Neural cell (in vitro differentiated cells): ENCODE measurements at regions not wholly inside any gene's neighbourhood (a gene's known extent, or its start where the extent isn't known, plus 50 kb on each side); places are given as distances from the start of the nearest gene placed in this dataset.
"Not testable (repeated sequence)": the region's sequence is repeated elsewhere in the genome, so short reads cannot be mapped to it uniquely, and the experiment has no call there.

Experiments
- H2AFZ ChIP-seq: fragments of 200-600, 300-800 bp; sonication (generic), shearing (Covaris generic); 2 replicates; pipeline ENCODE4 v1.6.0; 2014; ENCODE audit warnings: low read depth, mild to moderate bottlenecking, antibody characterized with exemption, low read length, moderate library complexity
- H3F3A ChIP-seq: fragments of 200-600 bp; shearing (Covaris generic); 2 replicates; pipeline ENCODE4 v1.6.1; 2016; ENCODE audit warnings: mild to moderate bottlenecking, moderate library complexity, mixed read lengths, antibody characterized with exemption, low read length; ENCODE audit not compliant: insufficient read depth, poor library complexity, severe bottlenecking
- H3K27ac ChIP-seq: fragments of 200-600, 300-800 bp; sonication (generic), shearing (Covaris generic); 2 replicates; pipeline ENCODE4 v1.5.1; 2014; ENCODE audit warnings: mild to moderate bottlenecking, low read length, moderate library complexity
- H3K27me3 ChIP-seq: fragments of 300-800, 200-600 bp; sonication (generic), shearing (Covaris generic); 2 replicates; pipeline ENCODE4 v1.6.0; 2014; ENCODE audit warnings: mild to moderate bottlenecking, low read depth, low read length, moderate library complexity; ENCODE audit not compliant: insufficient read depth
- H3K36me3 ChIP-seq: fragments of 300-800, 200-600 bp; sonication (generic), shearing (Covaris generic); 2 replicates; pipeline ENCODE4 v1.5.1; 2014; ENCODE audit warnings: mild to moderate bottlenecking, antibody characterized with exemption, low read length, moderate library complexity; ENCODE audit not compliant: insufficient read depth
- H3K4me2 ChIP-seq: fragments of 300-800, 200-600 bp; sonication (generic), shearing (Covaris generic); 2 replicates; pipeline ENCODE4 v1.6.0; 2014; ENCODE audit warnings: mild to moderate bottlenecking, low read length
- H3K4me3 ChIP-seq: fragments of 300-800, 200-600 bp; sonication (generic), shearing (Covaris generic); 2 replicates; pipeline ENCODE4 v1.5.1; 2014; ENCODE audit warnings: mild to moderate bottlenecking, low read length, moderate library complexity
- H3K79me2 ChIP-seq: fragments of 200-600 bp; shearing (Covaris generic); replicated peaks from 2 replicates; pipeline ENCODE4 v1.6.0; 2014; ENCODE audit warnings: mild to moderate bottlenecking, low read length, moderate library complexity; ENCODE audit not compliant: insufficient read depth
- H3K9ac ChIP-seq: fragments of 300-800, 200-600 bp; sonication (generic), shearing (Covaris generic); 2 replicates; pipeline ENCODE4 v1.6.1; 2016; ENCODE audit warnings: mild to moderate bottlenecking, low read length, mixed read lengths
- H3K9me2 ChIP-seq: fragments of 200-600 bp; shearing (Covaris generic); 2 replicates; pipeline ENCODE4 v1.6.1; 2016; ENCODE audit warnings: mild to moderate bottlenecking, low read length, mixed read lengths; ENCODE audit not compliant: insufficient read depth
- H3K9me3 ChIP-seq: fragments of 200-600, 300-800 bp; sonication (generic), shearing (Covaris generic); 2 replicates; pipeline ENCODE4 v1.6.1; 2016; ENCODE audit warnings: mild to moderate bottlenecking, mixed run types, low read length, moderate library complexity, mixed read lengths
- H4K20me1 ChIP-seq: fragments of 200-600 bp; shearing (Covaris generic); 2 replicates; pipeline ENCODE4 v1.6.1; 2016; ENCODE audit warnings: mild to moderate bottlenecking, mixed run types; ENCODE audit not compliant: insufficient read depth
- CTCF ChIP-seq: fragments of 450-650 bp; IDR thresholded peaks from 2 replicates; pipeline ENCODE4 v1.5.1; 2014; ENCODE audit warnings: antibody characterized with exemption, mild to moderate bottlenecking, moderate library complexity; ENCODE audit not compliant: poor library complexity, severe bottlenecking
- EP300 ChIP-seq: fragments of 450-650 bp; conservative IDR thresholded peaks from 2 replicates; pipeline ENCODE4 v1.6.1; 2014; ENCODE audit warnings: antibody characterized with exemption, mild to moderate bottlenecking, moderate library complexity; ENCODE audit not compliant: poor library complexity, severe bottlenecking
- EZH2 ChIP-seq: fragments of 200-600, 300-800 bp; shearing (Covaris generic), sonication (generic); IDR thresholded peaks from 2 replicates; pipeline ENCODE4 v1.6.1; 2014; ENCODE audit warnings: antibody characterized with exemption, low read length, borderline replicate concordance, mild to moderate bottlenecking; ENCODE audit not compliant: insufficient read depth, poor library complexity, severe bottlenecking
- MXI1 ChIP-seq: fragments of 450-650 bp; conservative IDR thresholded peaks from 2 replicates; pipeline ENCODE4 v1.6.1; 2014; ENCODE audit warnings: antibody characterized with exemption, mild to moderate bottlenecking; ENCODE audit not compliant: poor library complexity, severe bottlenecking
- POLR2AphosphoS5 ChIP-seq: IDR thresholded peaks from 2 replicates; pipeline ENCODE4 v1.6.1; 2012
- RAD21 ChIP-seq: fragments of 450-650 bp; conservative IDR thresholded peaks from 2 replicates; pipeline ENCODE4 v1.6.1; 2014; ENCODE audit warnings: antibody characterized with exemption, mild to moderate bottlenecking, moderate library complexity
- SMC3 ChIP-seq: fragments of 450-650 bp; conservative IDR thresholded peaks from 2 replicates; pipeline ENCODE4 v1.6.1; 2014; ENCODE audit warnings: antibody characterized with exemption, mild to moderate bottlenecking, moderate library complexity; ENCODE audit not compliant: poor library complexity
- TAF1 ChIP-seq: IDR thresholded peaks from 2 replicates; pipeline ENCODE4 v1.6.1; 2012; ENCODE audit warnings: low read depth
- TF ChIP-seq, protein P1 (sequence below): IDR thresholded peaks from 2 replicates; pipeline ENCODE4 v1.6.1; 2012; ENCODE audit warnings: borderline replicate concordance

DNA sequence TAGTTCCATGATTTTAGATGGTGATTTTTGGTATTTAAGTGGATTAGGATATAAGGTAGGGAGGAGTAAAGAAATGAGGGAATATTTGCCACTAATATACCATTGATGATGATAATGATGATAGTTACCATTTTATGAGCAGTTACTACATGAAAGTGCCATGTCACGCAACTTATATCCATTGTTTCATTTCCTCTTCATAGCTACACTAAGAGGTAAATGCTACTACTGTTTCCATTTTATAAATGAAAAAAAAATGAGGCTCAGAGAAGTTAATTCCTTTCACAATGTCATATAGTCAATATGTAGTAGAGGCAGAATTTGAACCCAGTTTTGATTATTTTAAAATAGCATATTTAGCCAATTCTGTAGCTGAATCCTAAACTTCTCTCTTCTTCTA lies 112.2 kb upstream of the ADRA1B start:
- Histone ChIP-seq H3K9ac (no peak overlapping the region), H3K36me3 (no peaks in the 10 kb centered on the region), H2AFZ (no peak overlapping the region), H3F3A (no peaks in the 10 kb centered on the region), H3K4me3 (no peak overlapping the region), H4K20me1 (no peaks in the 10 kb centered on the region), H3K4me2 (no peak overlapping the region), H3K27ac (no peak overlapping the region), H3K9me2 (no peaks in the 10 kb centered on the region), H3K79me2 (no peaks in the 10 kb centered on the region), H3K9me3 (no peaks in the 10 kb centered on the region), H3K27me3 (no peaks in the 10 kb centered on the region)
- TF ChIP-seq RAD21 (no peak), SMC3 (no peak), POLR2AphosphoS5 (no peak), EZH2 (no peak)
- TF ChIP-seq, protein P1, sequence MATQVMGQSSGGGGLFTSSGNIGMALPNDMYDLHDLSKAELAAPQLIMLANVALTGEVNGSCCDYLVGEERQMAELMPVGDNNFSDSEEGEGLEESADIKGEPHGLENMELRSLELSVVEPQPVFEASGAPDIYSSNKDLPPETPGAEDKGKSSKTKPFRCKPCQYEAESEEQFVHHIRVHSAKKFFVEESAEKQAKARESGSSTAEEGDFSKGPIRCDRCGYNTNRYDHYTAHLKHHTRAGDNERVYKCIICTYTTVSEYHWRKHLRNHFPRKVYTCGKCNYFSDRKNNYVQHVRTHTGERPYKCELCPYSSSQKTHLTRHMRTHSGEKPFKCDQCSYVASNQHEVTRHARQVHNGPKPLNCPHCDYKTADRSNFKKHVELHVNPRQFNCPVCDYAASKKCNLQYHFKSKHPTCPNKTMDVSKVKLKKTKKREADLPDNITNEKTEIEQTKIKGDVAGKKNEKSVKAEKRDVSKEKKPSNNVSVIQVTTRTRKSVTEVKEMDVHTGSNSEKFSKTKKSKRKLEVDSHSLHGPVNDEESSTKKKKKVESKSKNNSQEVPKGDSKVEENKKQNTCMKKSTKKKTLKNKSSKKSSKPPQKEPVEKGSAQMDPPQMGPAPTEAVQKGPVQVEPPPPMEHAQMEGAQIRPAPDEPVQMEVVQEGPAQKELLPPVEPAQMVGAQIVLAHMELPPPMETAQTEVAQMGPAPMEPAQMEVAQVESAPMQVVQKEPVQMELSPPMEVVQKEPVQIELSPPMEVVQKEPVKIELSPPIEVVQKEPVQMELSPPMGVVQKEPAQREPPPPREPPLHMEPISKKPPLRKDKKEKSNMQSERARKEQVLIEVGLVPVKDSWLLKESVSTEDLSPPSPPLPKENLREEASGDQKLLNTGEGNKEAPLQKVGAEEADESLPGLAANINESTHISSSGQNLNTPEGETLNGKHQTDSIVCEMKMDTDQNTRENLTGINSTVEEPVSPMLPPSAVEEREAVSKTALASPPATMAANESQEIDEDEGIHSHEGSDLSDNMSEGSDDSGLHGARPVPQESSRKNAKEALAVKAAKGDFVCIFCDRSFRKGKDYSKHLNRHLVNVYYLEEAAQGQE, result no peak

DNA sequence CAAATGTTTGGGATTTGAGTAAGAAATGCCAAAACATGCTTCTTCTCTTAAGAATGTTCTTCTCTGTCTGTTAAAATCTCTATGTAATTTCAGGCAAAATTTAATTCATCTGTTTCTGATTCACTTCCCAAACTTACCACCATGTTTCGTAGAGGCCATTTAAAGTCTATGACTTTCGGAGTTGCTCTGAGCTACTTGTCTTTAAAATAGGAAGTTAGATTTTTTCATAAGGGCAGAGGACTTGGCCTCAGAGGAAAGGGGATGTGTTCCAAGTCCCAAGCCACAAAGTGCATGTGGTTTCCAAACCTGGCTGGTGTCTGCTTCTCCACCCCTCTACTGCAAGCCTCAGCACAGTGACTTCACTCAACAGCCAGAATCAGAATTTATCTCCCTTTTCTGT lies 111.3 kb upstream of the ADRA1B start:
- Histone ChIP-seq H3K79me2 (no peaks in the 10 kb centered on the region), H3K27me3 (no peaks in the 10 kb centered on the region), H4K20me1 (no peaks in the 10 kb centered on the region), H3K4me2 (no peak overlapping the region), H3K9me2 (no peaks in the 10 kb centered on the region), H3K9ac (no peak overlapping the region), H3K36me3 (no peaks in the 10 kb centered on the region), H3K9me3 (no peaks in the 10 kb centered on the region), H3K4me3 (no peak overlapping the region), H3K27ac (no peak overlapping the region), H3F3A (no peaks in the 10 kb centered on the region), H2AFZ (no peak overlapping the region)
- TF ChIP-seq SMC3 (no peak), TAF1 (no peak), EZH2 (no peak), EP300 (no peak), CTCF (no peak), MXI1 (no peak), POLR2AphosphoS5 (no peak), RAD21 (no peak)
- TF ChIP-seq, protein P1, result no peak

DNA sequence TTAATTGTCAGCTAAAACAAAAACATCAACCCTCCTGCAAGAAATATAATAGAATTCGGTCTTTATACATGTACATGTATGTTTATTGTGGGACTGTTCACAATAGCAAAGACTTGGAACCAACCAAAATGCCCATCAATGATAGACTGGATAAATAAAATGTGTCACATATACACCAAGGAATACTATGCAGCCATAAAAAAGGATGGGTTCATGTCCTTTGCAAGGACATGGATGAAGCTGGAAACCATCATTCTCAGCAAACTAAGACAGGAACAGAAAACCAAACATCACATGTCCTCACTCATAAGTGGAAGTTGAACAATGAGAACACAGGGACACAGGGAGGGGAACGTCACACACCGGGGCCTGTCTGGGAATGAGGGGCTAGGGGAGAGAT lies 109.1 kb upstream of the ADRA1B start:
- not testable (repeated sequence) for H3K36me3 ChIP-seq, H3K27me3 ChIP-seq, H4K20me1 ChIP-seq, H3K9me2 ChIP-seq, H2AFZ ChIP-seq, H3K9ac ChIP-seq, H3K9me3 ChIP-seq, H3K4me2 ChIP-seq, H3F3A ChIP-seq, H3K4me3 ChIP-seq, H3K79me2 ChIP-seq, H3K27ac ChIP-seq
